ENCODE measurements at regions not wholly inside any gene's neighbourhood (a gene's known extent, or its start where the extent isn't known, plus 50 kb on each side); places are given as distances from the start of the nearest gene placed in this dataset.

- intact Hi-C loops (cut with DNase I; ENCODE audit: low total_unique reads) = no loop called here
- 47 to 68% methylated on average over 2 of the region's 2 CpGs for WGBS, 2 donors
- DNase-seq (ENCODE audit: low spot score in 2 of 2) = no peak
- H3K4me3 ChIP-seq (ENCODE audit: low read depth, poor library complexity, severe bottlenecking) = no peak overlapping the region
- TF ChIP-seq POLR2A (IDR thresholded peaks at IDR 0.05) (no peak), CTCF (IDR thresholded peaks at IDR 0.05) (no peak)
Observed at GRCh38 chr10:43772171-43772570, 123.5 kb upstream of the ZNF32 start.

- intact Hi-C loops (cut with DNase I; ENCODE audit: low total_unique reads) = no loop called here
- H3K4me3 ChIP-seq (ENCODE audit: low read depth, poor library complexity, severe bottlenecking) = no peak overlapping the region
- WGBS, 2 donors = 86 to 87% methylated on average over 2 of the region's 2 CpGs
- TF ChIP-seq POLR2A (IDR thresholded peaks at IDR 0.05) (no peak), CTCF (IDR thresholded peaks at IDR 0.05) (no peak)
- no peak for DNase-seq (ENCODE audit: low spot score in 2 of 2)
Observed at GRCh38 chr10:43771675-43772074, 123.0 kb upstream of the ZNF32 start.

- 76 to 84% methylated on average over 2 of the region's 2 CpGs for WGBS, 2 donors
- intact Hi-C loops (cut with DNase I; ENCODE audit: low total_unique reads) = no loop called here
- no peak overlapping the region for H3K4me3 ChIP-seq (ENCODE audit: low read depth, poor library complexity, severe bottlenecking)
Observed at GRCh38 chr10:43765516-43765915, 116.8 kb upstream of the ZNF32 start.

GRCh38 chr10:43763846-43764245 is 115.2 kb upstream of the ZNF32 start:
- H3K4me3 ChIP-seq (ENCODE audit: low read depth, poor library complexity, severe bottlenecking) = no peak overlapping the region
- DNase-seq (ENCODE audit: low spot score in 2 of 2) = no peak
- intact Hi-C loops (cut with DNase I; ENCODE audit: low total_unique reads) = no loop called here
- TF ChIP-seq POLR2A (IDR thresholded peaks at IDR 0.05) (no peak), CTCF (IDR thresholded peaks at IDR 0.05) (no peak)

More at GRCh38 chr10:43765516-43765915, 116.8 kb upstream of the ZNF32 start:
- TF ChIP-seq CTCF (IDR thresholded peaks at IDR 0.05) = no peak
- TF ChIP-seq POLR2A (IDR thresholded peaks at IDR 0.05) = no peak
- no peak for DNase-seq (ENCODE audit: low spot score in 2 of 2)

GRCh38 chr10:43760514-43760913 is 111.8 kb upstream of the ZNF32 start:
- H3K4me3 ChIP-seq (ENCODE audit: low read depth, poor library complexity, severe bottlenecking) = no peak overlapping the region
- WGBS, 2 donors = 88 to 90% methylated on average over 10 of the region's 10 CpGs
- intact Hi-C loops (cut with DNase I; ENCODE audit: low total_unique reads) = no loop called here
- no peak for DNase-seq (ENCODE audit: low spot score in 2 of 2)
- TF ChIP-seq CTCF (IDR thresholded peaks at IDR 0.05) = no peak
- TF ChIP-seq POLR2A (IDR thresholded peaks at IDR 0.05) = no peak

GRCh38 chr10:43759216-43759615 is 110.5 kb upstream of the ZNF32 start:
- DNase-seq (ENCODE audit: low spot score in 2 of 2) = no peak
- 83 to 92% methylated on average over 5 of the region's 5 CpGs for WGBS, 2 donors
- TF ChIP-seq CTCF (IDR thresholded peaks at IDR 0.05) = no peak
- no peak for TF ChIP-seq POLR2A (IDR thresholded peaks at IDR 0.05)
- no peak overlapping the region for H3K4me3 ChIP-seq (ENCODE audit: low read depth, poor library complexity, severe bottlenecking)
- intact Hi-C loops (cut with DNase I; ENCODE audit: low total_unique reads) = no loop called here
